AML-193 (cell line): ENCODE measurements at regions not wholly inside any gene's neighbourhood (a gene's known extent, or its start where the extent isn't known, plus 50 kb on each side); places are given as distances from the start of the nearest gene placed in this dataset.
"Not testable (repeated sequence)": the region's sequence is repeated elsewhere in the genome, so short reads cannot be mapped to it uniquely, and the experiment has no call there.

Experiments
- DNase-seq, 2 experiments: peaks; one replicate each; lab custom pipeline; 2025; lab: John Stamatoyannopoulos, UW

- DNase-seq, result no peak
These were observed 1445.8 kb upstream of the FLRT2 start for GRCh38 chr14:84084056-84084630.

GRCh38 chr14:84085493-84085892 lies 1444.5 kb upstream of the FLRT2 start:
- no peak for DNase-seq

DNA sequence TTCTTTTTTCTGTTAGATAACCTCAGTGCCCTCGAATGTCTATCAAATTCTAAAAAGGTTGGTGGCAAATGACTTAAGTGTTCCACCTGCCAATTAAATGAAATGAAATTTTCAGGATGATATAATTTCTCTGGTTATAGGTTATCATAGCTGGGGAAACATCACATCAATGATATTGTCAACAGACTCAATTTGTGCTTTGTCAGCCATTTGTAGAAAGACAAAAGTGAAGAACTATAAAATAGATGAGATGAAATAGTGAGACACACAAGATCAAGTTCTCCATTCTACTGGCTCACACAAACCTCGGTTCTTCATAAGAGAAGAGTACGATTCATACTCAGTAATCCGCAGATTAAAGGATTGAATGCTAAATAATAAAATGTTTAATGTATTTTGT lies 1443.2 kb upstream of the FLRT2 start:
- DNase-seq, result no peak

DNA sequence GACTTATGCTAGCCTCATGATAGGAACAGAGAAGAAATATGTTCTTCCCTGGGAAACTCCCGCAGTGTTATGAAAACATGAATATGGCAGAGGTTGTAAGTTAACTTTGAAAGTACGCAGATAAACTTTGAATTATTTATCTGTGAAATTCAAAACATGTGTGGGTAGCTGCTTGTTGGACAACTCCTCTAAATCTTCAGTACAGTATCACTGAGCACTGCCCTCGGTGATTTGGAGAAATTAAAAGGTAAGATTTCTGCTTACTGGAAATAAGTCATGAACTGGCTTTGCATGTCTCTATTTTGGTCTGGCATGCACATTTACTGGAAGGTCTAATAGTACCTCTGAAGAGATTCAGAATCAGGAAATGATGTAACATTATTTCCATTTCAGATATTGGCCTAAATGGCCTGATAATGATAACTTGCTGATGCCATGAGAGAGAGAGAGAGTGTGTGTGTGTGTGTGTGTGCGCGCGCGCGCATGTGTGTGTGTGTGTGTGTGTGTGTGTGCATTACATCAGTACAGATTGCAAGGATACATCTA lies 1441.9 kb upstream of the FLRT2 start:
- DNase-seq, result no peak

GRCh38 chr14:84090837-84091236 lies 1439.1 kb upstream of the FLRT2 start:
- DNase-seq, result no peak

GRCh38 chr14:84095681-84096080 lies 1434.3 kb upstream of the FLRT2 start:
- no peak for DNase-seq

- DNase-seq, result no peak
These were observed 1431.7 kb upstream of the FLRT2 start for GRCh38 chr14:84098261-84098660.

GRCh38 chr14:84099560-84099959 lies 1430.4 kb upstream of the FLRT2 start:
- DNase-seq, result not testable (repeated sequence)

- no peak for DNase-seq
These were observed 1422.1 kb upstream of the FLRT2 start for GRCh38 chr14:84107835-84108343.

GRCh38 chr14:84108746-84109457 lies 1421.0 kb upstream of the FLRT2 start:
- peak in 1 of 2 experiments; percentile 12 for DNase-seq

- no peak for DNase-seq
These were observed 1417.4 kb upstream of the FLRT2 start for GRCh38 chr14:84112589-84112988.

- DNase-seq, result no peak
These were observed 1404.3 kb upstream of the FLRT2 start for GRCh38 chr14:84125676-84126075.

- no peak for DNase-seq
These were observed 1402.4 kb upstream of the FLRT2 start for GRCh38 chr14:84127495-84127894.

- no peak for DNase-seq
These were observed 1401.9 kb upstream of the FLRT2 start for GRCh38 chr14:84128050-84128449.

- peak; percentile 81 to 87 for DNase-seq
These were observed 1400.9 kb upstream of the FLRT2 start for GRCh38 chr14:84129007-84129406.

DNA sequence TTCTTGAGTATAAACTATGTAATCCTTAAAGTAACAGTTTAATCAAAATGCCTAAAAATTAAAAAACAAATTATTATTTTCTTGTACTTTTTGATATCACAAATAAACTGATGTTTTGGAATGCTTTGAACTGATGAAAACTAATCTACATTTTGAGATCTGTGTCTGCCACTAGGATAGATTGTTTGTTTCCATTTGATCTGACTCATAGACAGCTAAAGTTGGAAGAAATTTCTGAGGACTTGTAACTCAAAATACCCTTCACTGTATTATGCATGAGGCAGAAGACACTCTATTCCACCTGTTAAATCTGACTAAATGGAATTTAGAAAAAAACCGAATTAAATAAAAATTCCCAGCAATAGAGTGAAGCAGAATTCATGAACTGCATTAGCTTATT lies 1400.0 kb upstream of the FLRT2 start:
- DNase-seq, result no peak

GRCh38 chr14:84131924-84132323 lies 1398.0 kb upstream of the FLRT2 start:
- no peak for DNase-seq

GRCh38 chr14:84144166-84144565 lies 1385.8 kb upstream of the FLRT2 start:
- no peak for DNase-seq

DNA sequence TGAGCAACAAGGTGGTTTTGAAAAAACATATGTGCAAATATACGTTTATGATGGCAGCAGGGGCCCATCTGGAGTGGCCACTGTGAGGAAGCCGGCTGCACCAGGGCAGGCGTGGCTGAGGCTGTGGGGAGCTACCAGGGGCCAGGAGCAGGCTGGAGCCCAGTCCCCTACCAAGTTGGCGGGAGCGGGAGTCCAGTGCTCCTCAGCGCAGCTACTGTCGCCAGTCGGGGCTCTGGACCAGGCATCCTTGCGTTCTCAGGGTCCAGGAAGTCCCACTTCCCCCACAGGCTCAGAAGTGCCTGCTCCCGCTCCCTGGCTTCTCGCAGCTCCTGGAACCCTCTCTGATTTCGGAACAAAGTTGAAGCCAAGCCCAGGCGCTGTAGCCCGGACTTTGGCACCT lies 1377.5 kb upstream of the FLRT2 start:
- no peak for DNase-seq

DNA sequence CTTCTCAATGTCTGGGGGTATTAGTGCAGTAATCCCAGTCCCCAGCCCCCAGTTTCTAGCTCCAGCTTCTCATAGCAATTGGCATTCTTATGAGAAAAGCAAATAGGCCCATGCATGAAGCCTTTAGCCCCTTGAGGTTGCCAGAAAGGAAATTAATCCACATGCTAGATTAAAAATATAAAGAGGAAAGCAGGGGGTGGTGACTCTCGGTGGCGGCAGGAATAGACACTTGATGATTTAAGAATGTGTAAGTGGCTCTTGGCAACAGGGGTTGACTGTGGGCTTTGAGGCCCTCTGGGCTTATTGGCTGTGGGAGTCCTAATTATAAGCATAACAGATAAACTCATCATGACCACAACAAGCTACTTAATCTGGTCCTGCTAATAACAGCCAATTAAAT lies 1367.3 kb upstream of the FLRT2 start:
- no peak for DNase-seq

GRCh38 chr14:84167026-84167425 lies 1362.9 kb upstream of the FLRT2 start:
- no peak for DNase-seq

GRCh38 chr14:84180336-84180735 lies 1349.6 kb upstream of the FLRT2 start:
- DNase-seq, result no peak

DNA sequence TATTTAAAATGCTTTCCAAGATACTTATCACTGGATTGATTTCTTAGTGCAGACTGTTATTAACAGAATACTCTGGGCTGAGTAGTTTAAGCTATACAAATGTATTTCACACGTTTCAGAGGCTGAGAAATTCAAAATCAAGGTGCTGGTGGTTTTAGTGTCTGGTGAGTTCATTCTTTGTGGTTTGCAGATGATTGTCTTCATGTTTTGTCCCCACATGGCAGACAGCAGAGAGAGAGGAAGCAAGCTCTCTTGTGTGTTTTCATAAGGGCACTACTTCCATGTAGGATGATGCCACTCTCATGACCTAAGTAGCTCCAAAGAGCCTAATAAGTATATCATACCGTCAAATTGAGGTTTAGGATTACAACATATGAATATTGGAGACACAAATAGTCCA lies 1348.9 kb upstream of the FLRT2 start:
- no peak for DNase-seq

GRCh38 chr14:84195514-84195913 lies 1334.4 kb upstream of the FLRT2 start:
- no peak for DNase-seq
